ENCODE measurements at regions not wholly inside any gene's neighbourhood (a gene's known extent, or its start where the extent isn't known, plus 50 kb on each side); places are given as distances from the start of the nearest gene placed in this dataset.

GRCh38 chr2:237016121-237016915 is 69.4 kb upstream of the COPS8 start:
- H3K27me3 Mint-ChIP-seq, result no peaks in the 10 kb centered on the region
- H3K27ac Mint-ChIP-seq, result no peak overlapping the region
- no peak for DNase-seq
- H3K4me3 Mint-ChIP-seq, result no peak overlapping the region
- no peaks in the 10 kb centered on the region for H3K4me1 Mint-ChIP-seq
- H3K36me3 Mint-ChIP-seq, result no peaks in the 10 kb centered on the region
- H3K9me3 Mint-ChIP-seq, result no peaks in the 10 kb centered on the region

GRCh38 chr2:237020090-237020489 is 65.6 kb upstream of the COPS8 start:
- Mint-ChIP-seq H3K27ac (no peak overlapping the region), H3K4me3 (no peak overlapping the region), H3K27me3 (no peaks in the 10 kb centered on the region), H3K4me1 (no peaks in the 10 kb centered on the region), H3K9me3 (no peaks in the 10 kb centered on the region), H3K36me3 (no peaks in the 10 kb centered on the region)
- DNase-seq, result no peak

- Mint-ChIP-seq H3K9me3 (no peaks in the 10 kb centered on the region), H3K36me3 (no peaks in the 10 kb centered on the region), H3K27me3 (no peaks in the 10 kb centered on the region), H3K4me3 (no peak overlapping the region), H3K27ac (no peak overlapping the region), H3K4me1 (no peaks in the 10 kb centered on the region)
- no peak for DNase-seq
Observed at GRCh38 chr2:237022533-237022932, 63.2 kb upstream of the COPS8 start.

- H3K9me3 Mint-ChIP-seq, result no peaks in the 10 kb centered on the region
- no peaks in the 10 kb centered on the region for H3K36me3 Mint-ChIP-seq
- H3K27me3 Mint-ChIP-seq, result no peaks in the 10 kb centered on the region
- DNase-seq, result no peak
- H3K4me1 Mint-ChIP-seq, result no peaks in the 10 kb centered on the region
- no peak overlapping the region for H3K27ac Mint-ChIP-seq
- no peak overlapping the region for H3K4me3 Mint-ChIP-seq
Observed at GRCh38 chr2:237024255-237024654, 61.4 kb upstream of the COPS8 start.

GRCh38 chr2:237025090-237025865 is 60.4 kb upstream of the COPS8 start:
- no peaks in the 10 kb centered on the region for H3K36me3 Mint-ChIP-seq
- no peaks in the 10 kb centered on the region for H3K4me1 Mint-ChIP-seq
- no peak for DNase-seq
- no peak overlapping the region for H3K4me3 Mint-ChIP-seq
- no peaks in the 10 kb centered on the region for H3K9me3 Mint-ChIP-seq
- H3K27ac Mint-ChIP-seq, result no peak overlapping the region
- no peaks in the 10 kb centered on the region for H3K27me3 Mint-ChIP-seq

- H3K36me3 Mint-ChIP-seq, result no peaks in the 10 kb centered on the region
- H3K4me3 Mint-ChIP-seq, result no peak overlapping the region
- H3K27me3 Mint-ChIP-seq, result no peaks in the 10 kb centered on the region
- no peaks in the 10 kb centered on the region for H3K9me3 Mint-ChIP-seq
- H3K4me1 Mint-ChIP-seq, result no peaks in the 10 kb centered on the region
- peak; percentile 31 for DNase-seq
- H3K27ac Mint-ChIP-seq, result no peak overlapping the region
Observed at GRCh38 chr2:237026981-237027711, 58.5 kb upstream of the COPS8 start.

GRCh38 chr2:237027712-237028029 is 58.0 kb upstream of the COPS8 start:
- Mint-ChIP-seq H3K27ac (no peak overlapping the region), H3K4me1 (no peaks in the 10 kb centered on the region), H3K36me3 (no peaks in the 10 kb centered on the region), H3K9me3 (no peaks in the 10 kb centered on the region), H3K27me3 (no peaks in the 10 kb centered on the region), H3K4me3 (no peak overlapping the region)
- no peak for DNase-seq

- Mint-ChIP-seq H3K9me3 (no peaks in the 10 kb centered on the region), H3K27me3 (no peaks in the 10 kb centered on the region), H3K4me3 (no peak overlapping the region), H3K27ac (no peak overlapping the region), H3K36me3 (no peaks in the 10 kb centered on the region), H3K4me1 (no peaks in the 10 kb centered on the region)
- no peak for DNase-seq
Observed at GRCh38 chr2:237030382-237030781, 55.3 kb upstream of the COPS8 start.

GRCh38 chr2:237033536-237034060 is 52.1 kb upstream of the COPS8 start:
- no peak for DNase-seq
- Mint-ChIP-seq H3K4me1 (no peaks in the 10 kb centered on the region), H3K9me3 (no peaks in the 10 kb centered on the region), H3K4me3 (no peak overlapping the region), H3K36me3 (no peaks in the 10 kb centered on the region), H3K27me3 (no peaks in the 10 kb centered on the region), H3K27ac (no peak overlapping the region)

- Mint-ChIP-seq H3K27ac (no peak overlapping the region), H3K27me3 (no peaks in the 10 kb centered on the region)
Observed at GRCh38 chr2:237035781-237036475, 49.8 kb upstream of the COPS8 start.

More at GRCh38 chr2:237035781-237036475, 49.8 kb upstream of the COPS8 start:
- Mint-ChIP-seq H3K4me3 (no peak overlapping the region), H3K9me3 (no peaks in the 10 kb centered on the region), H3K4me1 (no peaks in the 10 kb centered on the region), H3K36me3 (no peaks in the 10 kb centered on the region)
- no peak for DNase-seq
